ENCODE measurements at regions not wholly inside any gene's neighbourhood (a gene's known extent, or its start where the extent isn't known, plus 50 kb on each side); places are given as distances from the start of the nearest gene placed in this dataset.
"Not testable (repeated sequence)": the region's sequence is repeated elsewhere in the genome, so short reads cannot be mapped to it uniquely, and the experiment has no call there.

GRCh38 chrX:129093706-129094105 is 429.6 kb downstream of the SMARCA1 start:
- no peak overlapping the region for H3K4me3 ChIP-seq (ENCODE audit: control insufficient read depth, low read depth, low read length)
- no peak for DNase-seq (ENCODE audit: low read depth)
- TF ChIP-seq CTCF (IDR thresholded peaks at IDR 0.05; ENCODE audit: control insufficient read depth, insufficient read depth, low read depth, low read length, missing control alignments): no peak

- no peak overlapping the region for H3K4me3 ChIP-seq (ENCODE audit: control insufficient read depth, low read depth, low read length)
- TF ChIP-seq CTCF (IDR thresholded peaks at IDR 0.05; ENCODE audit: control insufficient read depth, insufficient read depth, low read depth, low read length, missing control alignments): no peak
- no peak for DNase-seq (ENCODE audit: low read depth)
These were observed 430.5 kb downstream of the SMARCA1 start for GRCh38 chrX:129092757-129093156.

GRCh38 chrX:129092242-129092641 is 431.0 kb downstream of the SMARCA1 start:
- TF ChIP-seq CTCF (IDR thresholded peaks at IDR 0.05; ENCODE audit: control insufficient read depth, insufficient read depth, low read depth, low read length, missing control alignments): no peak
- no peak overlapping the region for H3K4me3 ChIP-seq (ENCODE audit: control insufficient read depth, low read depth, low read length)

GRCh38 chrX:129091097-129091496 is 432.2 kb downstream of the SMARCA1 start:
- TF ChIP-seq CTCF (IDR thresholded peaks at IDR 0.05; ENCODE audit: control insufficient read depth, insufficient read depth, low read depth, low read length, missing control alignments): no peak
- H3K4me3 ChIP-seq (ENCODE audit: control insufficient read depth, low read depth, low read length): no peak overlapping the region
- DNase-seq (ENCODE audit: low read depth): no peak

More at GRCh38 chrX:129092242-129092641, 431.0 kb downstream of the SMARCA1 start:
- DNase-seq (ENCODE audit: low read depth): no peak

- TF ChIP-seq CTCF (IDR thresholded peaks at IDR 0.05; ENCODE audit: control insufficient read depth, insufficient read depth, low read depth, low read length, missing control alignments): no peak
- no peak overlapping the region for H3K4me3 ChIP-seq (ENCODE audit: control insufficient read depth, low read depth, low read length)
- no peak for DNase-seq (ENCODE audit: low read depth)
These were observed 436.5 kb downstream of the SMARCA1 start for GRCh38 chrX:129086802-129087201.

- not testable (repeated sequence) for H3K4me3 ChIP-seq (ENCODE audit: control insufficient read depth, low read depth, low read length); DNase-seq (ENCODE audit: low read depth)
These were observed 439.0 kb downstream of the SMARCA1 start for GRCh38 chrX:129084291-129084690.

GRCh38 chrX:129077424-129078170 is 445.7 kb downstream of the SMARCA1 start:
- H3K4me3 ChIP-seq (ENCODE audit: control insufficient read depth, low read depth, low read length): no peak overlapping the region
- no peak for TF ChIP-seq CTCF (IDR thresholded peaks at IDR 0.05; ENCODE audit: control insufficient read depth, insufficient read depth, low read depth, low read length, missing control alignments)
- no peak for DNase-seq (ENCODE audit: low read depth)

All from AG09309 (cell line).